ENCODE measurements at regions not wholly inside any gene's neighbourhood (a gene's known extent, or its start where the extent isn't known, plus 50 kb on each side); places are given as distances from the start of the nearest gene placed in this dataset.
"Not testable (repeated sequence)": the region's sequence is repeated elsewhere in the genome, so short reads cannot be mapped to it uniquely, and the experiment has no call there.

DNA sequence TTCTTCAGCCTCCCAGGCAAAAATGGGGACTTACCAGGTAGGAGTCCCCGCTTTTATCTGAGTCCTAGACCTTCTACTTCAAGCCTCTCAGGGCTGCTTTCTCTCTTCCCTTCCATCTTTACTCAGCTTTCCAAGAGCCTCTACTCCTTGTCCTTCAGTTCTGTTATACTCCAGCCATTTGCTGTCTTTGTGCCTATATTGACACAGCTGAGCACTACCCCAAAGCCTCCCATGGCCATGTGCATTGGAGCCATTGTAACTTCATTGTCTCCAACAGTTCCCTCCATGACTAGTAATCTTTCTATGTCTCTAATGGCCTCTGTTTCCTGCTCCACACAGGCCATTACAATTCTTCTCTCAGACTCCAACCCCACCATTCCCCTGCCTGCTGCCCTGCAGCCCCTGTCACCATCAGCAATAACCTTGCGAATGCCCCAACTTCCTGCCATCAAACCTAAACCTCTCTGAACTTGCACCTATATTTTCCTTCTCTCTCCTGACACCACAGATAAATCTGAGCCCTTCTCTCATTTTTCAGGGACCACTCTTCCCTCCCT, 77.9 kb upstream of the ADPGK start:
- no peak for DNase-seq

DNA sequence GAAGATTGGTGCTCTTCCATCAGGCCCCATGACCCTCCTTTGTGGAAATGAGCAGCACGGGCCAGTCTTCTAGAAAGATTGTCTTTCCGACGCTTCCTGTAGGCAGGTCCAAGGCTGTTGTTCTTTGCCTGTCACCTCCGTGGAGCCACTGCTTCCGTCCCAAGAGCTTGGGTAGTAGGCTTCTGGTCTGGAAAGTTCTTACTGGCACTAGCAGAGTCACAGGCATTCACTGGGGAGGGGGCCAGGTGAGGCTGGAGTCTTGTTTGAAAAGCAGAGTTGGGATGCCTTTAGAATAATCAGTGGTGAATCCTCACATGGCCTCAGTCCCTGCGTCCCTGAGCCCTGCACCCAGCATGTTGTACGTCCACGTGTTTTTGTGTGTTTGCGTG, 76.2 kb upstream of the ADPGK start:
- DNase-seq, result no peak

DNA sequence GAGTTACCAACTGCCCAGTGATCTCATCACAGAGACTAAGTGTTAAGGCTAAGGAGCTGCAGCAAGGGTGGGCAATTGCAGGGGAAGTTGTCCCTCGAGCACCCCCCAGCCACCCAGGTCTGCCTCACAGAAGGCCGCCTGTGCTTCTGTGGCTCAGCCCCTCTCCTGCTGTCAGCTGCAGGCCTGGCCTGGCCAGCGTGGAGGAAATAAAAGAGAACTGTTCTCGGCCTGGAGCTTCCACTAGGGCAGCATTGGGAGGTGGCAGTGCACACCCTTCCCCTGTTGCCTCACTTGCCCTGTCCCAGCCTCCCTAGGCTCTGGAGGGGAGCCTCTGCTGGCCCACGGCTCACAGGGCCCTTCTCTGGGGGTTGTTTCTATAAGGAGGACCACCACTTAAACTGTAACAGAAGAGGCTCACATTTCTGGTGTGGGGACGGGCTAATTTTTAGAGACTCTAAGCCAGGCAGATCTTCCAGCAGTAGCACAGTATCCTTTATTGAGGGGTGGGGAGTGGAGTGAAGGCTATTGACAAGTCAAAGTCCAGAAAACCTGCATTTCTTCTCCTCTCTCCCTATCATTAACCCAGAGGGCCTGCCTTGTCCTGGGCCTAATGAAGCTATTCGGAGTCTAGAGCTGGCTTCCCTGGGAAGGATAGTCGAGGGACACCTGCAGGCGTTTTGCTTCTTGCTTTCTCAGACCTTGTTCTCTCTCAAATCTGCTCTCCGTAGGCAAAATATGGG, 75.6 kb upstream of the ADPGK start:
- DNase-seq, result no peak

DNA sequence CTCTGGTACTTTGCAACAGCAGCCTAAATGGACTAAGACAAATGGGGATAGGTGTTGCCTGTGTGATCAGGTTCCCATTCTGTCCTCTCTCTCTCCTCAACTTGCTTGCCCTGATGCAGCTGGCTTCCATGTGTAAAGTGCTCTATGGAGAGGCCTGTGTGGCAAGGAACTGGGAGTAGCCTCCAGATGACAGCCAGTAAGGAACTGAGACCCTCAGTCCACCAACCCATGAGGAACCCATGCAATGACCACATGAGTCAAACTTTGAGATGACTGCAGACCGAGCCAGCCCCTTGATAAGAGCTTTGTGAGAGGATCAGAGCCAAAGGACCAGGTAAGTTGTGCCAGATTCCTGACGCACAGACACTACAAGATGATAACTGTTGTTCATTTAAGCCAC, 74.6 kb upstream of the ADPGK start:
- DNase-seq, result no peak

DNA sequence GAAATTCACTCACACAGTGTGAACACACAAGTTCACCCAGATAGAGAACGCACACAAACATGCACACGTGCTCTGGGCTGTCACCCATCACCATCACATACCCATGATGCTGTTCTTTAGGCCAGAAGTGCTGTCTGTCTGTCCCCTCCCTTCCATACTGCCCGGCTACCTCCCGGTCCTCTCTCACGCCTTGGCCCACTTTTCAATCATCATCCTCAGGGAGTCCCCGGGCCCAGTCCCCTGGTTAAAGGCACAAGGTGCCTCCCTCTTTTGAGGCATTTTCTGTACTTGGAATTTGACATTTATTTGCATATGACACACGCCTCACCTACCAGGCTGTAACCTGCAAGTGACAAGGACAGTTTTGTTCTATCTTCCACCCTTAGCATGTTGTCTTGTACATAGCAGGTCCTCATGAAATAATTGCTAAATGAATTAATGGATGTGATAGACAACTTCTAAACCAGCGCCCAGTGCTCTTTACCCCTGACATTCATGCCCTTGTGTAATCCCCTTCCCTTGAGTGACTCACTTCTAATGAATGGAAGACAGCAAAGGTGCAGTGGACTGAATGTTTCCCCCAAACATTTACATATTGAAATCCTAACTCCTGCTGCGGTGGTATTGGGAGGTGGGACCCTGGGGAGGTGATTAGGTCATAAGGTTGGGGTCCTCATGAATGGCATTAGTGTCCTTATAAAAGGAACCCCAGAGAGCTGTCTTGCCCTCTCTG, 73.9 kb upstream of the ADPGK start:
- no peak for DNase-seq

DNA sequence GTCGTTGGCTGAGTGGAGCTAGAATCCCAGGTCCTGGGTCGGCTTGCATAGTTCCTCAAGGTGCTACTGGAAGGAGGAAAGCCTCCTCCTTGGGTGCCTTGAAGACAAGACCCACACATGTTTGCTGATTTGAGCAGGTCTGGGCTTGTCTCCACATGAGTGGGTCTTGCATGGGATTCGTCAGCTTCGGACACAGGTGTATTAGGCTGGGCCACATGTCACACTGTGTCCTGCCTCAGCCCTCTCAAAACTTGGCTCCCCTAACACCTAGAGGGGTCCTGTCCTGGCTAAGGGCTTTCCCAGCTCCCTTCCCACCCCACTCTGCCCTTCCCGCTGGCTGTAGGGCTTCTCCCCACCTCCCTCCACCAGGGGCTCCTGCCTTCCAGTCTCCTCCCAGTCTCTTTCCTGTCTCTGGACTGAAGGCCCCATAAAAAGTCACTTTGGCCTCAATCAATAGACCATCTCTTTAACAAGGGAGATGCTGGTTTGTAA, 73.0 kb upstream of the ADPGK start:
- no peak for DNase-seq

DNA sequence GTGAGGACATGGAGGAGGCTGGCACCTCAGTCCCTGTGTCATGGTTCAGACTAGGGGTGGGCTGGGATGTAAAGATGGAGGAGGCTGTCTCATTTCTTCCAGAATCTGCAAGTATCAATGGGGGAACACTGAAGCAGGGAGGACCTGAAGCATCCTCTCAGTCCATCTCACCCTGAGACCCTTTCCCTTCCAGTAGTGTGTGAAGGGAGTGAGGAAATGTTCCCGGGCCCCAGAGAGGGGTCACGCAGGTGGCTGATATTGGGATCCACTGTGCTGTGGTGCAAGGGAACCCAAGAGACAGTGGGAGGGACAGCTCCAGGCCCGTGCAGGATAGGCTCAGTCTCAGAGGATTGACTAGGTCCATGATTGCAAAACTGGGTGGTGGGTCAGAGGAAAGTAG, 72.2 kb upstream of the ADPGK start:
- DNase-seq, result no peak

DNA sequence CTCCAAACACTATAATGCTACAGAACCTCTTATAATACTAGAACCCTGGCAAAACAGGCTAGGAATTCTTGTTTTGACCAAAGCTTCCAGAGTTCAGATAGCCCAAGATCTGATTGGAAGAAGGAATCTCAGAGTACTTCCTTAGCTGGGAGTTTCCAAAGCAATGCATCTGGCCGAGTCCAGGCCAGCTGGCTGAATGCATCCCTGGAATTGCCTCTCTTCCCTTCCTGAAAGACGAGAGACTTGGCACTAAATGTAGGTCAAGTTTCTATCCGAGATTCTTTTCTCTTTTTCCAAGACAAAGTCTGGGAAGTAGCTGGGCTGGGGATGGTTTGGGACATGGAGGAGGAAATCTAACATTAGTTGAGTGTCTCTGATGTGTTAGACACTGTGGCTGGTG, 68.7 kb upstream of the ADPGK start:
- no peak for DNase-seq

DNA sequence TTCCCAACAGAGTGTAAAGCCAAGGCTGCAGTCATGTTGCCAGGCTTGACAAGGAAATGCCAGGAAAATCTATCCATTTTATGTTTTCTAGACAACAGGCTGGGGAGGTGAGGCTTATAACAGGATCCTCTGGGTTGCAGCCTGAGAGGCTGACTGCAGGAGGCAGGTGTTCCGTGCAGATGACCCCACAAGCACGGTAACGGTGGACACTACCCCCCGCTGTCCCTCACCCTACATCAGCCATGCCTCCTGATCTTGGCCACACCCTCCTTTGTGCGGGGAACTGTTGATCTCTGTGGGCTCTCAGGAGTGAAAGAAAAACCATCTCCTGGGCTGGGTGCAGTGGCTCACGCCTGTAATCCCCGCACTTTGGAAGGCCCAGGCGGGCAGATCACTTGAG, 68.0 kb upstream of the ADPGK start:
- DNase-seq, result no peak

DNA sequence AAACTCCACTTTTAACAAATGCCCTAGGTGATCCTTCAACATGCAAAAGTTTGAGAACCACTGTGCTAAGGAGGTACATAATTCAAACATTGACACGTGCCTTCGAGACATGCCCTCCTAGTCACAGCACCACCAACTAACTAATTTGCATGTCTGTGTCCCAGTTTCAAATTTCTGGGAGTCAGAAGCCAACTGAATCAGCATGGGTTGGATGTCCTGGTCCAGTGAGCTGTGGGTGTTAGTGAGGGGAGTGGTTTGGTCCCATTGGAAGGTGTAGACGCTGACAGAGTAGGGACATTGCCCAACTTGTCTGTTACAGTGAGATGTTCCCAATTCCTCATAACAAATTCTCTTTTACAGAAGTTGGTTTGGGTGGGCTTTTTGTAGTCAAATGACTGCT, 67.3 kb upstream of the ADPGK start:
- DNase-seq, result no peak

DNA sequence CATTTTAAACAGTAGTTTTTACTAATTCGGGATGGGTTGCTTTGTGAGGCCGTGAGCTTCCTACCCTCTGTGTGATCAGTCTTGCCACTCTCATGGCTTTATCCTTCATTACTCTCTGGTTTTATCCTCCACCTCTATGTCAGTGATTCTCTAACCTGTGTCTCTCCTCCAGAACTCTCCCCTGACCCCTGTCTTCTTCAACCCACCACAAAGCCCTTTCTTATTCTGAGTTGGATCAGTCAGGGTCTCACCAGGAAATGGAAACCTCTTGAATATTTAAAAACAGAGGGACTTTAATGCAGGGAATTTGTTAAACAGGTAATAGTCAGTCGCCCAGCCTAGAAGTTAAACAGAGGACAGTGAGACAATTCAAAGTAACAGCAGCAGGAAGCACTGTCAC, 64.2 kb upstream of the ADPGK start:
- DNase-seq, result no peak

DNA sequence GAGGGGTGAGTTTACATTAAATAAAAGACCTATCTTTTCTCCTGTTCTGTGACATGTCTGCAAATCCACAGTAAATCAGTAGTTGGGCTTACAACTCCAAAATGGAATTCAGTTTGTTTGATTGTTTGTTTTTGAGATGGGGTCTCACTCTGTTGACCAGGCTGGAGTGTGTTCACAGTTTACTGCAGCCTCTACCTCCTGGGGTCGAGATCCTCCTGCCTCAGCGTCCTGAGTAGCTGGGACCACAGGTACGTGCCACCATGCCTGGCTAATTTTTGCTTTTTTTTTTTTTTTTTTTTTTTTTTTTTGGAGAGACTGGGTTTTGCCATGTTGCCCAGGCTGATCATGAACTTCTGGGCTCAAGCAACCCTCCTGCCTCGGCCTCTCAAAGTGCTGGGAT, 63.5 kb upstream of the ADPGK start:
- DNase-seq, result no peak

DNA sequence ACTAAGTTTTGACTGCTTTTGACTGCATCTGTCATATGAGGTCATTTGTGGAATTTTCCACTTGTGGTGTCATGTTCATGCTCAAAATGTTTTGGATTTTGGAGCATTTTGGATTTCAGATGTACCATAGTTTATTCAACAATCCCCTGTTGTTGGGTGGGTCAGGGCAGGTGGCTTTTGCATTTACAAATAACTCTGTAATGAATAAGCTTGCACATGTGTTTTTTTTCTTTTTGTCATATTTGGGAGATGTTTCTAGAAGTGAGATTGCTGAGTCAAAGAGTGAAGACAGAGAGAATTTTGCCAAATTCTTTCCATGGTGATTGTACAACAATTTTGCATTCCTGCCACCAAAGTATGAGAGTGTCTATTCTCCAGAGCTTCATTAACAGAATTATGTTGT, 62.4 kb upstream of the ADPGK start:
- no peak for DNase-seq

DNA sequence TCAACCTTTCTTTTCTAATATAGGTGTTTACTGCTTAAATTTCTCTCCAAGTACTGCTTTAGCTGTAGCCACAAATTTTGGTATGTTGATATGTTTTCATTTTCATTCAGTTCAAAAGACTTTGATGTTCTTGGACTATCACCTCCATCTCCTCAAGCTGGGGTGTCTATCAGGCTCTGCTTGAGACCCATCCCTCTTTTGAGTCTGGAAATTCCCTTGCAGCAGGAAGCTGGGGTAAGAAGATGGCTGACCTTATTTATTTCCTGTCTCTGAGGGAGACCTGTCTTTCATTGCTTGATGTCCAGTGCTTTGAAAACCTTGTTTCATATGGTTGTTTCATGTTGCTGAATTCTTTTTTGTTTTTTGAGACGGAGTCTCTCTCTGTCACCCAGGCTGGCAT, 60.5 kb upstream of the ADPGK start:
- DNase-seq, result no peak

DNA sequence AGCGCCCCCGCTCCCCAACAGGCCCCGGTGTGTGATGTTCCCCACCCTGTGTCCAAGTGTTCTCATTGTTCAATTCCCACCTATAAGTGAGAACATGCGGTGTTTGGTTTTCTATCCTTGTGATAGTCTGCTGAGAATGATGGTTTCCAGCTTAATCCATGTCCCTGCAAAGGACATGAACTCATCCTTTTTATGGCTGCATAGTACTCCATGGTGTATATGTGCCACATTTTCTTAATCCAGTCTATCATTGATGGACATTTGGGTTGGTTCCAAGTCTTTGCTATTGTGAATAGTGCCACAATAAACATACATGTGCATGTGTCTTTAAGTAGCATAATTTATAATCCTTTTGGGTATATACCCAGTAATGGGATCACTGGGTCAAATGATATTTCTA, 59.8 kb upstream of the ADPGK start:
- DNase-seq, result not testable (repeated sequence)

DNA sequence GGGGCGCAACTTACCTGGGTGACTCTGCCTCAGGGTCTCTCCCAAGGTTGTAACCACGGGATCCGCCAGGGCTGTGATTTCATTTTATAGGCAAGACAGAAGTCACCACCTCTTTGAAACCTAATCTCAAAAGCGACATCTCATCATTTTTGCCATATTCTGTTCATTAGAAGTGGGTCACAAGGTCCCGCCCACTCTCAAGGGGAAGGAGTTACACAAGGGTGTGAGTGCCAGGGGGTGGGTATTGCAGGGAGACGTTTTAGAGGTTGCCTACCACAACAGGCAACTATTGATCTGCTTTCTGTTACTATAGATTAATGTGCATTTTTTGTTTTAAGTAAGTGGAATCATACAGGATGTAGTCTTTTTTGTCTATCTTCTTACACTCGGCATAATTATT, 56.6 kb upstream of the ADPGK start:
- no peak for DNase-seq

DNA sequence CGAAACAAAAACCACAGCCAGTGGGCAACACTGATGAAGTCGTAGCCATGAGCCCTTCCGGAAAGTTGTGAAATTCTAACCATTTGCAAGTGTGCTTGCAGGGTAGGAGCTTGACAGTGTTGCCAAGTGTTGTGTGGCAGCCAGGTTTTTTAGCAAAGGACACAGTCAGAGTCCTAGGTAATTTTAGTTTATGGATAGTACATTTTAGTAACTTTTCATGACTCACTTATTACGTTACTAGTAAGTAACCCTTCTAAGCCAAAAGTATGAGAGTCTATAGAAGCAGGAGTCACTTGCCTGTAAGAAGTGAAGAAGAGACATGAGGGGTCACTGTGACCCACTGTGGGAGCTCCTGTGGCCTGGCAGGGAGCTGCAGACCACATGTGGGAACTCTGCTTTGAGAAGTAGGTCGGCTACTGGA, 54.8 kb upstream of the ADPGK start:
- no peak for DNase-seq

DNA sequence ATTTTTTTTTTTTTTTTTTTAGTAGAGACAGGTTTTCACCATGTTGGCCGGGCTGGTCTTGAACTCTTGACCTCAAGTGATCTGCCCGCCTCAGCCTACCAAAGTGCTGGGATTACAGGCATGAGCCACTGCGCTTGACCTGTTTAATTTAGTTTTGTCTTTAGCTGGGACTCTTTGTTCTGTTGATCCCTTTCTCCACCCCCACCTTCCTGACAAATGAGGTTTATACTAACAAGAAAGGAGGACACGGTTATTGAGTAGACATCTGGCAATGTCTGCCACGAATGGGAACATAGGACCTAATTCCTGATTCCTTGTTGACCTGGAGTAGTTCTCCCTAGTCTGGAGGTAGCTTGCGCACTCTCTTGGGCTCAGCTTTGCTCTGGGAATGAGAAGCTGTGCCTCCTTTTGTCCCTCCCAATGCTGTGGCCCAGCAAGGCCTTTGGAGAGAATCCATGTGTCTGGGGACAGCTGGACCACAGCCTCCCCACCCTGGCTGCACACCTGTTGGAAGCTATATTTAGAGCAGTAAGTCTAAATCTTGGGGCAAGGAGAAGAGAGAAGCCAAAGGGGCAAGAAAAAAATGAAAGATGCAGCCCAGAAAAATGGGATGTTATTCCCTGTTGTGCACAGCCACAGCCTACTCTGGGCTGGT, 53.2 kb upstream of the ADPGK start:
- DNase-seq, result no peak

DNA sequence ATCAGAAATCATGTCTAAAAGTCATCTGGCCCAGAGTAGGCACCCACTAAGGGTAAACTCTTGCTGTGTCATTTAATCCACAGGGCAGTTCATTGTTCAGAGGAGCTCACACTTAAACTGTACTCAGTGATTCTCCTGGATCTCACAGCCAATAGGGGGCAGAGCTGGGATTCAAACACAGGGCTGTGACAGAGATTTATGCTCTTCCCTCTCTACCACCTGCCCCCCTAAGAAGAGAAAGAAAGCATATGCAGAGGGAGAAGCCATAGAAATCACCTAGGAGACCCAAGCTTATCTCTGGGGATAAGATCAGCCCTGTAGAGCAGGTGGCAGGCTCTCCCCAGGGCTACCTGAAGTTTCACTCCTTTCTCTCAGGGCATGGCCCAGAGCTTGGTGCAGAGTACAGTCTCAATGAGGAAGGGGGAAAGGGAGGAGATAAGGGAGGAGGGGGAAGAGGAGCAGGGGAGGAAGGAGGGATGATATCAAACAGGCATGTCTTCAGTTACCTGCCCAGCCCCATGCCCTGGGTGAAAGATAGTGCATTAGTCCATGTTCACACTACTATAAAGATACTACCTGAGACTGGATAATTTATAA, 51.8 kb upstream of the ADPGK start:
- DNase-seq, result no peak

DNA sequence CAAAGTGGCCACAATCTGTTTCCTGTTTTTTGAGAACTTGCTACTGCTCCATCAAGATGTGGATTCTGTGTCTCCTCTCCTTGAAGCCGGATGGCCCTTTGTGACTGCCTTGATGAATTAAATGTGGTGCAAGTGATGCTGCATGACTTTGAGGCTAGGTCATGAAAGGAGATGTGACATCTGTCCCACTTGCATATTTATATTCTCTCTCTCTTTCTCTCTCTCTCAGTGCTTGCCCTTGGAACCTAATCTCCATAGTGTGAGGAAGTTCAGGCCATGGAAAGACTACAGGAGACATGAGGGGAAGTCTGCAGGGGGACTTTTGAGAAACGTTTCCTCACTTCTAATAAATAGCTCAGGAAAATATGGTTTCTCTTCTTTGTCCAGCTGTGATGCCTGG, 50.0 kb upstream of the ADPGK start:
- DNase-seq, result no peak

Measured in NCI-H1092 (cell line).